ENCODE measurements at regions not wholly inside any gene's neighbourhood (a gene's known extent, or its start where the extent isn't known, plus 50 kb on each side); places are given as distances from the start of the nearest gene placed in this dataset.

- no peaks in the 10 kb centered on the region for H3K4me1 ChIP-seq (ENCODE audit: control insufficient read depth, insufficient read depth, low read length, poor library complexity, severe bottlenecking)
- no peak overlapping the region for H3K27ac ChIP-seq (ENCODE audit: insufficient read depth, low read length, poor library complexity, severe bottlenecking)
- H3K9me3 ChIP-seq (ENCODE audit: control insufficient read depth, low read length) = no peaks in the 10 kb centered on the region
- H3K4me3 ChIP-seq (ENCODE audit: insufficient read depth, low read depth, low read length, poor library complexity, severe bottlenecking) = no peak overlapping the region
- DNase-seq = no peak
- no peaks in the 10 kb centered on the region for H3K36me3 ChIP-seq (ENCODE audit: control insufficient read depth, insufficient read depth, low read length)
- H3K27me3 ChIP-seq (replicated peaks; ENCODE audit: control insufficient read depth, insufficient read depth, low read length, poor library complexity, severe bottlenecking) = no peaks in the 10 kb centered on the region
These were observed 384.9 kb downstream of the KCNRG start for GRCh38 chr13:50400035-50400726.

DNA sequence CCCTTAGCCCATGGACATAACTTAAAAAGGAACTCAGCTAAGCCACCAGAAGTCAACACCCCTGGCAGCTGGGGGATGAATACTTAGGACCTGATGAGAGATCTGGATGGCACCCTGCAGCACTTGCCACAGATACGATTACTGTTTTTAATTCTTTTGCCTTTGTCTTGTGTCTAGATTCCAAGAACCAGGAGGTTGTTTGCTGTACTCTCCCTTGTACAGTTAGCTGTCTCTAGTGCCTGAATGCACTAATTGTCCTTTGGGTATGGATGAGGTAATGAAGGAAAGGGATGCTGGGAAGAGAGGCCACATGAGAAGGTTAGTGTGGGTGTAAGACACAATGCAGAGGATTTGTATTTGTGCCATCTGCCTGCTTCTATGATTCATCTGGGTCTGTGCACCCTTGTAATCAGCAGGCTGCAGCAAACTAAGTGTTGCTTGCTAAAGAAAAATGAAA is 385.8 kb downstream of the KCNRG start:
- no peaks in the 10 kb centered on the region for H3K4me1 ChIP-seq (ENCODE audit: control insufficient read depth, insufficient read depth, low read length, poor library complexity, severe bottlenecking)
- H3K27ac ChIP-seq (ENCODE audit: insufficient read depth, low read length, poor library complexity, severe bottlenecking) = no peak overlapping the region
- no peak for DNase-seq
- H3K4me3 ChIP-seq (ENCODE audit: insufficient read depth, low read depth, low read length, poor library complexity, severe bottlenecking) = no peak overlapping the region
- H3K27me3 ChIP-seq (replicated peaks; ENCODE audit: control insufficient read depth, insufficient read depth, low read length, poor library complexity, severe bottlenecking) = no peaks in the 10 kb centered on the region
- no peaks in the 10 kb centered on the region for H3K36me3 ChIP-seq (ENCODE audit: control insufficient read depth, insufficient read depth, low read length)
- no peaks in the 10 kb centered on the region for H3K9me3 ChIP-seq (ENCODE audit: control insufficient read depth, low read length)

- no peak overlapping the region for H3K27ac ChIP-seq (ENCODE audit: insufficient read depth, low read length, poor library complexity, severe bottlenecking)
- no peaks in the 10 kb centered on the region for H3K4me1 ChIP-seq (ENCODE audit: control insufficient read depth, insufficient read depth, low read length, poor library complexity, severe bottlenecking)
- no peak overlapping the region for H3K4me3 ChIP-seq (ENCODE audit: insufficient read depth, low read depth, low read length, poor library complexity, severe bottlenecking)
- H3K36me3 ChIP-seq (ENCODE audit: control insufficient read depth, insufficient read depth, low read length) = no peaks in the 10 kb centered on the region
- no peak for DNase-seq
- H3K27me3 ChIP-seq (replicated peaks; ENCODE audit: control insufficient read depth, insufficient read depth, low read length, poor library complexity, severe bottlenecking) = no peaks in the 10 kb centered on the region
- no peaks in the 10 kb centered on the region for H3K9me3 ChIP-seq (ENCODE audit: control insufficient read depth, low read length)
These were observed 386.6 kb downstream of the KCNRG start for GRCh38 chr13:50401721-50402465.

GRCh38 chr13:50403311-50403710 is 388.1 kb downstream of the KCNRG start:
- H3K27ac ChIP-seq (ENCODE audit: insufficient read depth, low read length, poor library complexity, severe bottlenecking) = no peak overlapping the region
- no peaks in the 10 kb centered on the region for H3K4me1 ChIP-seq (ENCODE audit: control insufficient read depth, insufficient read depth, low read length, poor library complexity, severe bottlenecking)
- no peak overlapping the region for H3K4me3 ChIP-seq (ENCODE audit: insufficient read depth, low read depth, low read length, poor library complexity, severe bottlenecking)
- no peaks in the 10 kb centered on the region for H3K27me3 ChIP-seq (replicated peaks; ENCODE audit: control insufficient read depth, insufficient read depth, low read length, poor library complexity, severe bottlenecking)
- H3K36me3 ChIP-seq (ENCODE audit: control insufficient read depth, insufficient read depth, low read length) = no peaks in the 10 kb centered on the region
- H3K9me3 ChIP-seq (ENCODE audit: control insufficient read depth, low read length) = no peaks in the 10 kb centered on the region
- no peak for DNase-seq

GRCh38 chr13:50404116-50404515 is 388.9 kb downstream of the KCNRG start:
- no peaks in the 10 kb centered on the region for H3K36me3 ChIP-seq (ENCODE audit: control insufficient read depth, insufficient read depth, low read length)
- no peak overlapping the region for H3K27ac ChIP-seq (ENCODE audit: insufficient read depth, low read length, poor library complexity, severe bottlenecking)
- no peaks in the 10 kb centered on the region for H3K4me1 ChIP-seq (ENCODE audit: control insufficient read depth, insufficient read depth, low read length, poor library complexity, severe bottlenecking)
- no peaks in the 10 kb centered on the region for H3K9me3 ChIP-seq (ENCODE audit: control insufficient read depth, low read length)
- no peak overlapping the region for H3K4me3 ChIP-seq (ENCODE audit: insufficient read depth, low read depth, low read length, poor library complexity, severe bottlenecking)
- no peak for DNase-seq
- no peaks in the 10 kb centered on the region for H3K27me3 ChIP-seq (replicated peaks; ENCODE audit: control insufficient read depth, insufficient read depth, low read length, poor library complexity, severe bottlenecking)

- Histone ChIP-seq H3K4me3 (ENCODE audit: insufficient read depth, low read depth, low read length, poor library complexity, severe bottlenecking) (no peak overlapping the region), H3K36me3 (ENCODE audit: control insufficient read depth, insufficient read depth, low read length) (no peaks in the 10 kb centered on the region), H3K9me3 (ENCODE audit: control insufficient read depth, low read length) (no peaks in the 10 kb centered on the region), H3K27ac (ENCODE audit: insufficient read depth, low read length, poor library complexity, severe bottlenecking) (no peak overlapping the region), H3K27me3 (replicated peaks; ENCODE audit: control insufficient read depth, insufficient read depth, low read length, poor library complexity, severe bottlenecking) (no peaks in the 10 kb centered on the region), H3K4me1 (ENCODE audit: control insufficient read depth, insufficient read depth, low read length, poor library complexity, severe bottlenecking) (no peaks in the 10 kb centered on the region)
- no peak for DNase-seq
These were observed 389.5 kb downstream of the KCNRG start for GRCh38 chr13:50404769-50405168.

DNA sequence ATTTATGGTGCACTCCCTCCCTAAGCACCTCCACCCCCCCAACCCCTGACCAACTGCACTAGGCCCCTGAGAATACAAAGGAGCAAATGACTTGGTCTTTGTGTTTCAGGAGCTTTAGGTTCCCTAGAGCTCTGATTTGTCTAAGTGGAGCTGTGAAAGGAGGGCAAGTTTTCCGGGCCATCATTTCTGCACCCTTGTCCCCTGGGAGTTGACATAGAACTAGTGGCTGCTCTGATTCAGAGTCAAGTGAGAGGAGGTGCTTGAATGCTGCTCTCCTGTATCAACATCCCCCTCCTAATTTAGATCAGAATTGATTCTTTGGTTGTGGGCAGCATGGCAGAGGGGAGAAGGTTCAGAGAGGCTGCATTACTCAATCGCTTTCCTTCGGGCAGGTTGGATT is 391.6 kb downstream of the KCNRG start:
- Histone ChIP-seq H3K9me3 (ENCODE audit: control insufficient read depth, low read length) (no peaks in the 10 kb centered on the region), H3K4me3 (ENCODE audit: insufficient read depth, low read depth, low read length, poor library complexity, severe bottlenecking) (no peak overlapping the region), H3K27me3 (replicated peaks; ENCODE audit: control insufficient read depth, insufficient read depth, low read length, poor library complexity, severe bottlenecking) (no peaks in the 10 kb centered on the region), H3K36me3 (ENCODE audit: control insufficient read depth, insufficient read depth, low read length) (no peaks in the 10 kb centered on the region), H3K27ac (ENCODE audit: insufficient read depth, low read length, poor library complexity, severe bottlenecking) (no peak overlapping the region), H3K4me1 (ENCODE audit: control insufficient read depth, insufficient read depth, low read length, poor library complexity, severe bottlenecking) (no peaks in the 10 kb centered on the region)
- no peak for DNase-seq

GRCh38 chr13:50408068-50408467 is 392.8 kb downstream of the KCNRG start:
- no peaks in the 10 kb centered on the region for H3K9me3 ChIP-seq (ENCODE audit: control insufficient read depth, low read length)
- H3K36me3 ChIP-seq (ENCODE audit: control insufficient read depth, insufficient read depth, low read length) = no peaks in the 10 kb centered on the region
- H3K27ac ChIP-seq (ENCODE audit: insufficient read depth, low read length, poor library complexity, severe bottlenecking) = no peak overlapping the region
- no peak for DNase-seq
- no peaks in the 10 kb centered on the region for H3K4me1 ChIP-seq (ENCODE audit: control insufficient read depth, insufficient read depth, low read length, poor library complexity, severe bottlenecking)
- H3K4me3 ChIP-seq (ENCODE audit: insufficient read depth, low read depth, low read length, poor library complexity, severe bottlenecking) = no peak overlapping the region
- H3K27me3 ChIP-seq (replicated peaks; ENCODE audit: control insufficient read depth, insufficient read depth, low read length, poor library complexity, severe bottlenecking) = no peaks in the 10 kb centered on the region

- H3K27ac ChIP-seq (ENCODE audit: insufficient read depth, low read length, poor library complexity, severe bottlenecking) = no peak overlapping the region
- H3K36me3 ChIP-seq (ENCODE audit: control insufficient read depth, insufficient read depth, low read length) = no peaks in the 10 kb centered on the region
- H3K9me3 ChIP-seq (ENCODE audit: control insufficient read depth, low read length) = no peaks in the 10 kb centered on the region
- H3K4me1 ChIP-seq (ENCODE audit: control insufficient read depth, insufficient read depth, low read length, poor library complexity, severe bottlenecking) = no peaks in the 10 kb centered on the region
- no peaks in the 10 kb centered on the region for H3K27me3 ChIP-seq (replicated peaks; ENCODE audit: control insufficient read depth, insufficient read depth, low read length, poor library complexity, severe bottlenecking)
- DNase-seq = no peak
- H3K4me3 ChIP-seq (ENCODE audit: insufficient read depth, low read depth, low read length, poor library complexity, severe bottlenecking) = no peak overlapping the region
These were observed 394.0 kb downstream of the KCNRG start for GRCh38 chr13:50409220-50409619.

DNA sequence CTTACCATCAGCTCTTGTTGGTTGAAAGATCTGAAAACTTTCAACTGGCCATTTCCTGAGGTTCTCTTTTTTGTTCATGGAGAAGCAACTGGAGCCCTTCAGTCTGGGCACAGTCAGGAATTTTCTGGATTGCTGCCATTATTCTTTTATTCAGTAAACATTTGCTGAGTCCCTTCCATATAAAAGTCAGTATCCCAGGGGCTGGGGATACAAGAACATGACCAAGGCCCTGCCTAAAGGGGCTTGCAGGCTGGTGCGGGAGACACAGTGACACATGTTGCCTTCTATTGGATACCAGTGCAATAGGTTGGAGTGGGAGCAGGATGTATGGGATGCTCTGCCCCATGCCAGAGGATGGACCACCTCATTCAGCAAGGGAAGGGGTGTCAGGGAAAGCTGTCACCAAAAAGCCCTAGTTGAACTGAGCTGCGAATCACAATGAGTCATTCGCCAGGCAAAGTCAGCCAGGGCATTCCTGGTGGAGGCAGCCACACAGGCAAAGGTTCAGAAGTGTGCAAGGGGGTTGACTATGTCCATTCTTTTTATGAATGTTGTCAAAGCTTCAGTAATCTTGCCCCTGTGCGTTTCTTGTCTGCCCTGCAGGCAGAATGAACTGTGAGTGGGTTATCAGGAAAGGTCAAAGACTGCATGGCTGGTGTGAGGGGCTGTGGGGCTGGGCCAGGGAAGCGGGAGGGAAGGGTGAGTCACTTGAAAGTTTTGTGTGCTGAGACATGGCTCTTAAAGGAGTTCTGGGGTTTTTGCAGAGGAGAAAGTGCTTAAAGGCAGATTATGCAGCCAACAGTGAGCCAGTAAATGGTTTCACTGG is 395.9 kb downstream of the KCNRG start:
- no peak overlapping the region for H3K27ac ChIP-seq (ENCODE audit: insufficient read depth, low read length, poor library complexity, severe bottlenecking)

More for the DNA sequence above, 395.9 kb downstream of the KCNRG start:
- H3K4me3 ChIP-seq (ENCODE audit: insufficient read depth, low read depth, low read length, poor library complexity, severe bottlenecking) = no peak overlapping the region
- no peaks in the 10 kb centered on the region for H3K9me3 ChIP-seq (ENCODE audit: control insufficient read depth, low read length)
- H3K4me1 ChIP-seq (ENCODE audit: control insufficient read depth, insufficient read depth, low read length, poor library complexity, severe bottlenecking) = no peaks in the 10 kb centered on the region
- no peaks in the 10 kb centered on the region for H3K27me3 ChIP-seq (replicated peaks; ENCODE audit: control insufficient read depth, insufficient read depth, low read length, poor library complexity, severe bottlenecking)
- H3K36me3 ChIP-seq (ENCODE audit: control insufficient read depth, insufficient read depth, low read length) = no peaks in the 10 kb centered on the region
- DNase-seq = no peak

All from effector memory CD4-positive, alpha-beta T cell (primary cell).